ENCODE measurements at regions not wholly inside any gene's neighbourhood (a gene's known extent, or its start where the extent isn't known, plus 50 kb on each side); places are given as distances from the start of the nearest gene placed in this dataset.

DNA sequence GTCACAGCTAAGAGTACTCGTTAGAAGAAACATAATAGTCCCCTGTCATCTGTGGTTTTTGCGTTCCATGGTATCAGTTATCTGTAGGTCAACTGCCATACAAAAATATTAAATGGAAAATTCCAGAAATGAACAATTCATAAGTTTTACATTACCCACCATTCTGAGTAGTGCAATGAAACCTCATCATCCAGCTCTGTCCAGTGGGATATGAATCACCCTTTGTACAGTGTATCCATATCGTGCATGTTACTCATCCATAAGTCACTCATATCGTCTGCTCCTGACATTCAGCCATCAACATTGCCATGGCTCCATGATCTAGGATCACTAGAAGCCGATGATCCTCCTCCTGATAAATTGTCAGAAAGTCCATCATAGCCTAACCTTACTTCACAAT lies 174.9 kb upstream of the C11orf87 start:
- WGBS, 3 donors: 78 to 86% (median 80%) methylated on average over 5 of the region's 5 CpGs
- FAIRE-seq (no peak), DNase-seq (no peak)
- H3K36me3 ChIP-seq (ENCODE audit: control insufficient read depth in 3 of 3, insufficient read depth in 2 of 3, low read depth in 1 of 3, low read length in 3 of 3): no peaks in the 10 kb centered on the region
- no peaks in the 10 kb centered on the region for H3K4me1 ChIP-seq (ENCODE audit: control insufficient read depth in 3 of 3, insufficient read depth in 2 of 3, low read depth in 1 of 3, low read length in 2 of 3)
- no peak overlapping the region for H3K27ac ChIP-seq (ENCODE audit: low read depth in 1 of 3, low read length in 2 of 3)
- no peaks in the 10 kb centered on the region for H3K27me3 ChIP-seq (ENCODE audit: control insufficient read depth in 3 of 3, insufficient read depth in 3 of 3, low read length in 3 of 3)
- no peaks in the 10 kb centered on the region for H3K9me3 ChIP-seq (ENCODE audit: control insufficient read depth in 2 of 2, insufficient read depth in 1 of 2, low read depth in 1 of 2, low read length in 1 of 2)
- H3K4me3 ChIP-seq (ENCODE audit: low read depth in 1 of 3, low read length in 3 of 3): no peak overlapping the region

DNA sequence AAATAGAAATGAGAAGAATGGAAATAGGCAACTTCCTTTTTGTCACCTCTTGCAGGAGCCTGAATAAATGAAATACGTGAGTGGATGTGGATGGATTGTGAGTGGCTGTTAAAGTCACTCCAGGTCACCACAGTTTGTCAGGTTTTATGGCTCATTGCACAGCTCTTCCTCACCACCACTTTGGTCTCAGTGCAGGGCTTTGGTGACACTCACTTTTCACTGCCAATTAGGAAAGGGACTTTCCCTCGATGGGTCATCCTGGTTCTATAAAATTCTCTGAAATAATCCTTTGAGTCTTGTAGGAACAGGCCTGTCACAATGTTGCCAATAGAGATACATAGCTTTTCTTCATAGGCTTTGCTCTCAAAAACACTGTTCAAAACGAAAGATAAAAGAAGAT lies 172.4 kb upstream of the C11orf87 start:
- DNase-seq (no peak), FAIRE-seq (no peak)
- no peak overlapping the region for H3K27ac ChIP-seq (ENCODE audit: low read depth in 1 of 3, low read length in 2 of 3)
- H3K27me3 ChIP-seq (ENCODE audit: control insufficient read depth in 3 of 3, insufficient read depth in 3 of 3, low read length in 3 of 3): no peaks in the 10 kb centered on the region
- no peaks in the 10 kb centered on the region for H3K9me3 ChIP-seq (ENCODE audit: control insufficient read depth in 2 of 2, insufficient read depth in 1 of 2, low read depth in 1 of 2, low read length in 1 of 2)
- no peak overlapping the region for H3K4me3 ChIP-seq (ENCODE audit: low read depth in 1 of 3, low read length in 3 of 3)
- H3K4me1 ChIP-seq (ENCODE audit: control insufficient read depth in 3 of 3, insufficient read depth in 2 of 3, low read depth in 1 of 3, low read length in 2 of 3): no peaks in the 10 kb centered on the region
- 36 to 54% (median 39%) methylated on average over 3 of the region's 3 CpGs for WGBS, 3 donors
- H3K36me3 ChIP-seq (ENCODE audit: control insufficient read depth in 3 of 3, insufficient read depth in 2 of 3, low read depth in 1 of 3, low read length in 3 of 3): no peaks in the 10 kb centered on the region

DNA sequence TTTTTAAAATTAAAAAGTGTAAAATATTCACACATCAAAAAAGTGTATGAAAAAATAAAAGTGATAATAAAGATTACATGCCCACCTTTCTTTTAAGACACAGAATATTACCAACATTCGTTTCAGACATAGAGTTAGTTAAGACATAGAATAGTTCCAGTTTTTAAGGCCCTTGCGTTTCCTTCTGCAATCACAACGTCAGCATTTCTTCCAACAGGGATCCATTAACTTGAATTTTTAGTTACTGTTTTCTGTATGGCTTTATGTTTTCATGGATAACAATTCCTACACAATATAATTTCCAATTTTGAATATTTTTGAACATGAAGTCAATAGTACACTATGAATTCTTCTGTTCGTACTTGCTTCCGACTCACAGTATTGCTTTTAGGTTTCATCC lies 170.8 kb upstream of the C11orf87 start:
- no peak for FAIRE-seq

DNA sequence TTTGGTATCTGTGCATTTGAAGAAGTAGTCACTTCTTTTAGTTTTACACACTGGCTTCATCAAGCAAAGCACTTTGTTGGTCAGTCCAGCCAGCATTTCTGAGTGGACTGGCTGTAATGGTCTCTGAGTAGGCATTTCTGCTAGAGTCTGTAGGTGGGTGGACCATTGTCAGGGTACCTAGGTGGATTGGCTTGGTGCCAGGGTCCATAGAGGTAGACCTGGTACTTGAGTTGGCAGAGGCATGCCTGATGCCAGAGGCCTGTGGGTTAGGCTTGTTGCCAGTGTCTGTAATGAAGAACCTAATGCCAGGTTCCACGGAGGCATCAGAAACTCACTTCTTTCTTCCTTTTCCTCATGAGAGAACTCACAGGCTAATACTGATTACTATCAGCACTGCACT lies 157.9 kb upstream of the C11orf87 start:
- DNase-seq (no peak), FAIRE-seq (no peak)
- Histone ChIP-seq H3K27ac (ENCODE audit: low read depth in 1 of 3, low read length in 2 of 3) (no peak overlapping the region), H3K36me3 (ENCODE audit: control insufficient read depth in 3 of 3, insufficient read depth in 2 of 3, low read depth in 1 of 3, low read length in 3 of 3) (no peaks in the 10 kb centered on the region), H3K9me3 (ENCODE audit: control insufficient read depth in 2 of 2, insufficient read depth in 1 of 2, low read depth in 1 of 2, low read length in 1 of 2) (peaks cover 0 to 12% of the 10 kb centered on the region in 2 donors), H3K4me1 (ENCODE audit: control insufficient read depth in 3 of 3, insufficient read depth in 2 of 3, low read depth in 1 of 3, low read length in 2 of 3) (no peaks in the 10 kb centered on the region), H3K27me3 (ENCODE audit: control insufficient read depth in 3 of 3, insufficient read depth in 3 of 3, low read length in 3 of 3) (no peaks in the 10 kb centered on the region), H3K4me3 (ENCODE audit: low read depth in 1 of 3, low read length in 3 of 3) (no peak overlapping the region)
- 79 to 95% (median 88%) methylated on average over 1 of the region's 1 CpG for WGBS, 3 donors

More for the DNA sequence above, 170.8 kb upstream of the C11orf87 start:
- Histone ChIP-seq H3K9me3 (ENCODE audit: control insufficient read depth in 2 of 2, insufficient read depth in 1 of 2, low read depth in 1 of 2, low read length in 1 of 2) (no peaks in the 10 kb centered on the region), H3K36me3 (ENCODE audit: control insufficient read depth in 3 of 3, insufficient read depth in 2 of 3, low read depth in 1 of 3, low read length in 3 of 3) (no peaks in the 10 kb centered on the region), H3K27me3 (ENCODE audit: control insufficient read depth in 3 of 3, insufficient read depth in 3 of 3, low read length in 3 of 3) (no peaks in the 10 kb centered on the region), H3K4me3 (ENCODE audit: low read depth in 1 of 3, low read length in 3 of 3) (no peak overlapping the region), H3K4me1 (ENCODE audit: control insufficient read depth in 3 of 3, insufficient read depth in 2 of 3, low read depth in 1 of 3, low read length in 2 of 3) (no peaks in the 10 kb centered on the region), H3K27ac (ENCODE audit: low read depth in 1 of 3, low read length in 2 of 3) (no peak overlapping the region)
- DNase-seq: no peak
- 77 to 88% (median 81%) methylated on average over 5 of the region's 5 CpGs for WGBS, 3 donors

DNA sequence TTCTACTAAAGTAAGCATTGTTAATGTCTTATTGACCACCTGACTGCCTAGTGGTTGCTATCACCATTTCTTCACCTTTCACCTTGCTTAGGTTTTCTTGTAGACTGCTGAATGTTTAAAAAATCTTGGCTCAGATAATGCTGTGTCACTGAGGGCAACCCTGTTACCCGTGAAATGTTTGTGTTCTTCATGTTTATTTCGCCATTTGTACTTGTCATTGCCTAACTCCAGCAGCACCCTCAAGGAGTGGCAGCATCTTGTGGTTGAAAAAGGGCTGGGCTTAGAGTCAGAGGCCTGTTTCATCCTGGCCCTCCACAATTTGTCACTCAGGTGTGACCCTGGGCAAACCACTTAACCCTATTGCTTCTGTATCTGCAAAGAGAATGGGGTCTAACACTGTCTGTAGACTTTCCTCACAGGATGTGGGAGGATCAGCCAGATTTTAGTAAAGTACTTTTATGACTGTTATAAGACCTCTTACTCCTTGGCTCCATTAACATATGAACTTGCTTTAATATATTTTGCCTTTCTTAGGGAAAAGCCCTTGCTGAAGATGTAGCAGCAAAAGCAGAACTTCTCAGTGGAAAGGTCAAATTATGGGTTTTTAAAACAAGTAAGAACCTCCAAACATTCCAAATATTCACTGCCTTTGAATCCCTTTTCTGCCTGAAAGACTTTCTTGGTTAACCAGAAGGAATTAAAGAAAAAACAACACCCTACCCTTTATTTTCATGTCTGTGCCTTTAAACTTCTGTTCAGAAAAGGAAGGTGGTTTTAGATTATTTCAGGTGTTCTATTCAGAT lies 154.5 kb upstream of the C11orf87 start:
- H3K36me3 ChIP-seq (ENCODE audit: control insufficient read depth in 3 of 3, insufficient read depth in 2 of 3, low read depth in 1 of 3, low read length in 3 of 3): no peaks in the 10 kb centered on the region
- H3K4me1 ChIP-seq (ENCODE audit: control insufficient read depth in 3 of 3, insufficient read depth in 2 of 3, low read depth in 1 of 3, low read length in 2 of 3): no peaks in the 10 kb centered on the region
- peaks cover 0 to 10% of the 10 kb centered on the region in 2 donors for H3K9me3 ChIP-seq (ENCODE audit: control insufficient read depth in 2 of 2, insufficient read depth in 1 of 2, low read depth in 1 of 2, low read length in 1 of 2)
- H3K27me3 ChIP-seq (ENCODE audit: control insufficient read depth in 3 of 3, insufficient read depth in 3 of 3, low read length in 3 of 3): no peaks in the 10 kb centered on the region
- no peak overlapping the region for H3K4me3 ChIP-seq (ENCODE audit: low read depth in 1 of 3, low read length in 3 of 3)
- FAIRE-seq: no peak
- H3K27ac ChIP-seq (ENCODE audit: low read depth in 1 of 3, low read length in 2 of 3): no peak overlapping the region
- 23 to 37% (median 33%) methylated on average over 2 of the region's 2 CpGs for whole genome bisulfite sequencing, 3 donors
- DNase-seq: no peak

DNA sequence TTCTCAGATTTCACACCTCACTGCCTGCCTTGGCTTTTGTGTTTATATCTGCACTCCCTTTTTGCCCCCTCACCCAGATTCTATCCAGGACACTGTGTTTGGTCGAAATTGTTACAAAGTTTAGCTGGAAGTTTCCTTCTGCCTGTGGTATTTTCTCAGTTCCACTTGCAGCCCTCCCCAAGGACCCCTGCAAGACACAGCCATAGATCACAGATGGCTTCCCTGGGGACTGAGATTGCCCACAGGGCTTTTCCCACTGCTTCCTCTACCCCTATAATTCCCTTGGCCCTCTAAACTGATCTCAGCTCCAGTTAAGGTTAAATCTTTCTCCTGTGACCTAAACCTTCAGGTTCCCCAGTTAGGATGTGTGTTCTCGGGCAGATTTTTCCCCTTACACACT lies 146.1 kb upstream of the C11orf87 start:
- Histone ChIP-seq H3K27me3 (ENCODE audit: control insufficient read depth in 3 of 3, insufficient read depth in 3 of 3, low read length in 3 of 3) (no peaks in the 10 kb centered on the region), H3K4me1 (ENCODE audit: control insufficient read depth in 3 of 3, insufficient read depth in 2 of 3, low read depth in 1 of 3, low read length in 2 of 3) (no peaks in the 10 kb centered on the region), H3K36me3 (ENCODE audit: control insufficient read depth in 3 of 3, insufficient read depth in 2 of 3, low read depth in 1 of 3, low read length in 3 of 3) (no peaks in the 10 kb centered on the region), H3K4me3 (ENCODE audit: low read depth in 1 of 3, low read length in 3 of 3) (no peak overlapping the region), H3K9me3 (ENCODE audit: control insufficient read depth in 2 of 2, insufficient read depth in 1 of 2, low read depth in 1 of 2, low read length in 1 of 2) (peaks cover 0 to 8% of the 10 kb centered on the region in 2 donors), H3K27ac (ENCODE audit: low read depth in 1 of 3, low read length in 2 of 3) (no peak overlapping the region)
- 44 to 58% (median 52%) methylated on average over 2 of the region's 2 CpGs for WGBS, 3 donors
- DNase-seq (no peak), FAIRE-seq (no peak)

DNA sequence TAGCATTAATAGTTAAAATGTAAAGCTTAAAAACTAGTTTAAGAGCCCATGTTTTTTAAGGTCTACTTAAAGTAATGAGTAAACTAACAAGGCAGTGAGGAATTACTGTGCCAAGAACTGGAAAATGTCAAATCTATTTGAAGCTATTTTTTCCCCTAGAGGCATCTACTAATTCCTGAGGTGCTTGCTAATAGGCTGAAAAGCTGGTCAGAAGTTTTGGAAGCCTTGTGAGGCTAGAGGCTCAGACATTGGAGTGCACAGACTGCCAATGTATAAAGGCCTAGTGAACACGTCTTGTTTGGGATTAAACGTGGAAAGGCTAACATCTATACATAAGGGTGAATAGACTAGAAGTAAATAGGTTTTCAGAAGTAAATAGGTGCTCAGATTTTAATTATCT lies 136.5 kb upstream of the C11orf87 start:
- FAIRE-seq (no peak), DNase-seq (no peak)
- H3K36me3 ChIP-seq (ENCODE audit: control insufficient read depth in 3 of 3, insufficient read depth in 2 of 3, low read depth in 1 of 3, low read length in 3 of 3): no peaks in the 10 kb centered on the region
- no peak overlapping the region for H3K4me3 ChIP-seq (ENCODE audit: low read depth in 1 of 3, low read length in 3 of 3)
- peaks cover 0 to 13% of the 10 kb centered on the region in 2 donors for H3K9me3 ChIP-seq (ENCODE audit: control insufficient read depth in 2 of 2, insufficient read depth in 1 of 2, low read depth in 1 of 2, low read length in 1 of 2)
- H3K4me1 ChIP-seq (ENCODE audit: control insufficient read depth in 3 of 3, insufficient read depth in 2 of 3, low read depth in 1 of 3, low read length in 2 of 3): no peaks in the 10 kb centered on the region
- 56 to 70% (median 56%) methylated on average over 2 of the region's 2 CpGs for WGBS, 3 donors
- H3K27ac ChIP-seq (ENCODE audit: low read depth in 1 of 3, low read length in 2 of 3): no peak overlapping the region
- H3K27me3 ChIP-seq (ENCODE audit: control insufficient read depth in 3 of 3, insufficient read depth in 3 of 3, low read length in 3 of 3): no peaks in the 10 kb centered on the region

DNA sequence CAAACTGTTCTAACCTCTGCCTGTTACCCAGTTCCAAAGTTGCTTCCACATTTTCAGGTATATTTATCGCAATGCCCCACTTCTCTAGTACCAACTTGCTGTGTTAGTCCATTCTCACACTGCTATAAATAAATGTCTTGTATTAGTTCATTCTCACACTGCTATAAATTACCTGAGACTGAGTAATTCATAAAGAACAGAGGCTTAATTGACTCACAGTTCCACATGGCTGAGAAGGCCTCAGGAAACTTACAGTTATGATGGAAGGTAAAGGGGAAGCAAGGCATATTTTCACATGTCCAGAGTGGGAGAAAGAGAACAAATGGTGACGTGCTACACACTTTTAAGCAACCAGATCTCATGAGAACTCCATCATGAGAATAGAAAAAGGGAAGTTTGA lies 130.4 kb upstream of the C11orf87 start:
- no peak for FAIRE-seq
- H3K36me3 ChIP-seq (ENCODE audit: control insufficient read depth in 3 of 3, insufficient read depth in 2 of 3, low read depth in 1 of 3, low read length in 3 of 3): no peaks in the 10 kb centered on the region
- WGBS, 3 donors: 80 to 88% (median 86%) methylated on average over 2 of the region's 2 CpGs

DNA sequence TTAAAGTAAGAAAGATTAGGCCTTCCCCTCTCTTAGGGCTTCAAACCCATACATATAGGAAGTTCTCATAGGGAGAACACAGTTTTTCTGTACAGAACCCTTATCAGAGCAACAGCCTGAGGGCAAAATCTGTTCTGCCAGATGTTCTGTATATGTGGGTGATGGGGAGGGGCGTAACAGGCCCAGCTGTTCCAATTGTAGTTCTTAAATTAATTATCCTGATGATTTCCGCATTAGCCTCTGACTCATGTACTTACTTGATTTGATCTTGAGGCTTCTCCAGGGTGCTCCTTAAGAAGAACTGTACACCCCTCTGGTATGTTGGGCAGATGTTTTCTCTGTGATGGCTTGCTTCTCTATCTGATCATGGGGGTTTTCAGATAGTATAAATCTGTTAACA lies 123.1 kb upstream of the C11orf87 start:
- FAIRE-seq: no peak

More for the DNA sequence above, 130.4 kb upstream of the C11orf87 start:
- no peaks in the 10 kb centered on the region for H3K4me1 ChIP-seq (ENCODE audit: control insufficient read depth in 3 of 3, insufficient read depth in 2 of 3, low read depth in 1 of 3, low read length in 2 of 3)
- no peaks in the 10 kb centered on the region for H3K9me3 ChIP-seq (ENCODE audit: control insufficient read depth in 2 of 2, insufficient read depth in 1 of 2, low read depth in 1 of 2, low read length in 1 of 2)
- no peak overlapping the region for H3K4me3 ChIP-seq (ENCODE audit: low read depth in 1 of 3, low read length in 3 of 3)
- no peak overlapping the region for H3K27ac ChIP-seq (ENCODE audit: low read depth in 1 of 3, low read length in 2 of 3)
- DNase-seq: no peak
- no peaks in the 10 kb centered on the region for H3K27me3 ChIP-seq (ENCODE audit: control insufficient read depth in 3 of 3, insufficient read depth in 3 of 3, low read length in 3 of 3)

More for the DNA sequence above, 123.1 kb upstream of the C11orf87 start:
- peaks cover 0 to 2% of the 10 kb centered on the region in 2 donors for H3K9me3 ChIP-seq (ENCODE audit: control insufficient read depth in 2 of 2, insufficient read depth in 1 of 2, low read depth in 1 of 2, low read length in 1 of 2)
- WGBS, 3 donors: 75 to 80% (median 77%) methylated on average over 2 of the region's 2 CpGs
- no peaks in the 10 kb centered on the region for H3K36me3 ChIP-seq (ENCODE audit: control insufficient read depth in 3 of 3, insufficient read depth in 2 of 3, low read depth in 1 of 3, low read length in 3 of 3)
- no peaks in the 10 kb centered on the region for H3K4me1 ChIP-seq (ENCODE audit: control insufficient read depth in 3 of 3, insufficient read depth in 2 of 3, low read depth in 1 of 3, low read length in 2 of 3)
- no peak for DNase-seq
- no peak overlapping the region for H3K4me3 ChIP-seq (ENCODE audit: low read depth in 1 of 3, low read length in 3 of 3)
- no peak overlapping the region for H3K27ac ChIP-seq (ENCODE audit: low read depth in 1 of 3, low read length in 2 of 3)
- H3K27me3 ChIP-seq (ENCODE audit: control insufficient read depth in 3 of 3, insufficient read depth in 3 of 3, low read length in 3 of 3): no peaks in the 10 kb centered on the region
